H1 (cell line): ENCODE measurements at regions not wholly inside any gene's neighbourhood (a gene's known extent, or its start where the extent isn't known, plus 50 kb on each side); places are given as distances from the start of the nearest gene placed in this dataset.

Experiments used
- CTCF ChIA-PET: fragments of 300-600 bp; sonication (Branson Sonifier 250); formaldehyde crosslinking; loops from one replicate; lab custom pipeline; 2021; ENCODE audit not compliant: partially characterized antibody; lab: Charles Lee
- POLR2A ChIA-PET: fragments of 300-600 bp; sonication (Branson Sonifier 250); formaldehyde crosslinking; loops from one replicate; lab custom pipeline; 2021; ENCODE audit warnings: inconsistent platforms; ENCODE audit not compliant: partially characterized antibody; lab: Charles Lee
- DNase-seq, 2 experiments: peaks; one replicate each; pipeline versions ENCODE4 v3.0.0 to v3.0.0-alpha.2; 2010 to 2022; ENCODE audit warnings: low spot score in 2 of 2, low read depth in 1 of 2, mixed read lengths in 1 of 2
- FAIRE-seq: peaks from 2 replicates; lab custom pipeline; 2011; peaks lifted over from hg19 to GRCh38; lab: Jason Lieb, UNC
- H2AFZ ChIP-seq: 2 replicates; pipeline ENCODE4 v1.8.1; 2012; ENCODE audit warnings: low read length, inconsistent platforms
- H2AK5ac ChIP-seq: 2 replicates; pipeline ENCODE4 v1.6.1; 2013; ENCODE audit warnings: low read depth, low read length
- H2BK120ac ChIP-seq: replicated peaks from 2 replicates; pipeline ENCODE3; 2013; ENCODE audit warnings: low read depth, low read length, inconsistent platforms
- H2BK12ac ChIP-seq: 2 replicates; pipeline ENCODE4 v1.6.1; 2013; ENCODE audit warnings: low read depth, low read length
- H2BK15ac ChIP-seq: 2 replicates; pipeline ENCODE4 v1.6.1; 2013; ENCODE audit warnings: low read length
- H2BK20ac ChIP-seq: 2 replicates; pipeline ENCODE4 v1.6.1; 2013; ENCODE audit warnings: low read length
- H2BK5ac ChIP-seq: 2 replicates; pipeline ENCODE4 v1.6.1; 2013; ENCODE audit warnings: low read depth, low read length
- H3K14ac ChIP-seq: 2 replicates; pipeline ENCODE4 v1.6.1; 2013; ENCODE audit warnings: inconsistent platforms; ENCODE audit not compliant: insufficient read length
- H3K18ac ChIP-seq: 2 replicates; pipeline ENCODE4 v1.6.1; 2013; ENCODE audit warnings: low read length; ENCODE audit errors: extremely low read depth
- H3K23ac ChIP-seq: 2 replicates; pipeline ENCODE4 v1.6.1; 2013; ENCODE audit warnings: inconsistent platforms; ENCODE audit not compliant: insufficient read length
- H3K23me2 ChIP-seq: 2 replicates; pipeline ENCODE4 v1.6.1; 2013; ENCODE audit warnings: low read depth, low read length
- H3K27ac ChIP-seq: 2 replicates; pipeline ENCODE4 v1.6.1; 2011; ENCODE audit warnings: low read depth, low read length, inconsistent platforms
- H3K27me3 ChIP-seq, 4 experiments: replicated peaks in 1 of 4; 1 replicate in 1 of 4; 2 replicates in 3 of 4; pipeline versions ENCODE4 v1.6.1 to v1.8.1; 2011 to 2013; ENCODE audit warnings: low read length in 3 of 4, mild to moderate bottlenecking in 3 of 4, inconsistent platforms in 2 of 4, mixed read lengths in 2 of 4, moderate library complexity in 1 of 4; ENCODE audit not compliant: control insufficient read depth in 3 of 4, insufficient read depth in 3 of 4; ENCODE audit errors: extremely low read depth in 1 of 4
- H3K36me3 ChIP-seq, 4 experiments: 2 replicates each; pipeline versions ENCODE4 v1.6.1 to v1.8.1; 2011 to 2013; ENCODE audit warnings: mild to moderate bottlenecking in 4 of 4, low read length in 3 of 4, moderate library complexity in 2 of 4, control low read depth in 1 of 4, inconsistent platforms in 1 of 4; ENCODE audit not compliant: insufficient read depth in 4 of 4, control insufficient read depth in 2 of 4
- H3K4ac ChIP-seq: replicated peaks from 2 replicates; pipeline ENCODE3; 2013; ENCODE audit warnings: low read length, low read depth, mixed read lengths, inconsistent platforms; ENCODE audit not compliant: insufficient read length
- H3K4me1 ChIP-seq, 4 experiments: replicated peaks in 1 of 4; 1 replicate in 1 of 4; 2 replicates in 3 of 4; pipeline versions ENCODE4 v1.6.1 to v1.8.1; 2011 to 2013; ENCODE audit warnings: low read length in 3 of 4, inconsistent platforms in 2 of 4, mixed read lengths in 1 of 4; ENCODE audit not compliant: insufficient read depth in 4 of 4, control insufficient read depth in 3 of 4
- H3K4me2 ChIP-seq, 2 experiments: 2 replicates each; pipeline versions ENCODE4 v1.6.1 to v1.8.1; 2011 to 2013; ENCODE audit warnings: low read depth in 2 of 2, low read length in 2 of 2, control low read depth in 1 of 2, inconsistent platforms in 1 of 2, mild to moderate bottlenecking in 1 of 2; ENCODE audit not compliant: insufficient read depth in 1 of 2
- H3K4me3 ChIP-seq, 4 experiments: fragments of 200-600, 300-600 bp in 1 of 4; sonication (generic), shearing (Covaris generic), sonication (Bioruptor Twin) in 1 of 4; 2 replicates each; pipeline versions ENCODE4 v1.5.1 to v1.8.1; 2011 to 2016; ENCODE audit warnings: low read length in 4 of 4, low read depth in 3 of 4, control low read depth in 2 of 4, inconsistent platforms in 2 of 4, mild to moderate bottlenecking in 2 of 4, mixed read lengths in 1 of 4, moderate library complexity in 1 of 4; ENCODE audit not compliant: insufficient read depth in 2 of 4; ENCODE audit errors: extremely low read depth in 1 of 4
- H3K56ac ChIP-seq: replicated peaks from 2 replicates; pipeline ENCODE3; 2013; ENCODE audit warnings: low read depth, mild to moderate bottlenecking, mixed read lengths, low read length, inconsistent platforms; ENCODE audit not compliant: insufficient read length
- H3K79me1 ChIP-seq: 2 replicates; pipeline ENCODE4 v1.6.1; 2013; ENCODE audit warnings: low read depth, low read length, control low read depth
- H3K79me2 ChIP-seq, 2 experiments: 2 replicates each; pipeline versions ENCODE4 v1.6.1 to v1.8.1; 2012 to 2013; ENCODE audit warnings: low read length in 2 of 2, mild to moderate bottlenecking in 2 of 2, inconsistent platforms in 1 of 2; ENCODE audit not compliant: insufficient read depth in 2 of 2, control insufficient read depth in 1 of 2
- H3K9ac ChIP-seq, 4 experiments: replicated peaks in 1 of 4; 1 replicate in 1 of 4; 2 replicates in 3 of 4; pipeline versions ENCODE4 v1.6.1 to v1.8.1; 2011 to 2013; ENCODE audit warnings: low read depth in 3 of 4, low read length in 3 of 4, control low read depth in 2 of 4, mild to moderate bottlenecking in 2 of 4, moderate library complexity in 2 of 4, inconsistent platforms in 1 of 4; ENCODE audit errors: extremely low read depth in 1 of 4
- H3K9me3 ChIP-seq, 2 experiments: 2 replicates each; pipeline versions ENCODE4 v1.6.1 to v1.8.1; 2012 to 2013; ENCODE audit warnings: mild to moderate bottlenecking in 2 of 2, moderate library complexity in 2 of 2, control low read depth in 1 of 2, inconsistent platforms in 1 of 2, low read depth in 1 of 2, low read length in 1 of 2, mixed read lengths in 1 of 2; ENCODE audit not compliant: insufficient read depth in 2 of 2
- H4K20me1 ChIP-seq, 2 experiments: replicated peaks in 1 of 2; 2 replicates each; pipeline versions ENCODE3 to v1.8.1; 2011 to 2013; ENCODE audit warnings: inconsistent platforms in 2 of 2, low read length in 2 of 2, mild to moderate bottlenecking in 1 of 2; ENCODE audit not compliant: insufficient read depth in 2 of 2, control insufficient read depth in 1 of 2
- H4K5ac ChIP-seq: 2 replicates; pipeline ENCODE4 v1.6.1; 2013; ENCODE audit warnings: low read length, low read depth, mixed read lengths, inconsistent platforms; ENCODE audit not compliant: insufficient read length
- H4K8ac ChIP-seq: 2 replicates; pipeline ENCODE4 v1.8.0; 2013; ENCODE audit warnings: mild to moderate bottlenecking, moderate library complexity, low read length, inconsistent platforms; ENCODE audit not compliant: insufficient read depth; ENCODE audit errors: extremely low read depth
- H4K91ac ChIP-seq: replicated peaks from 2 replicates; pipeline ENCODE3; 2013; ENCODE audit warnings: low read length, mixed read lengths, inconsistent platforms; ENCODE audit not compliant: insufficient read length
- ASH2L ChIP-seq: fragments of 200-600, 300-600 bp; sonication (generic); IDR thresholded peaks from one replicate; pipeline ENCODE4 v1.7.1; 2017; ENCODE audit warnings: low read length
- BACH1 ChIP-seq: IDR thresholded peaks from 2 replicates; pipeline ENCODE4 v1.6.1; 2012; ENCODE audit warnings: low read length, improper control_type of control experiment
- CHD1 ChIP-seq: IDR thresholded peaks from 2 replicates; pipeline ENCODE4 v1.6.1; 2012; ENCODE audit warnings: low read depth, low read length, improper control_type of control experiment
- EGR1 ChIP-seq: IDR thresholded peaks from 2 replicates; pipeline ENCODE4 v1.6.1; 2011; ENCODE audit warnings: low read depth, low read length, borderline replicate concordance
- FOSL1 ChIP-seq: IDR thresholded peaks from 2 replicates; pipeline ENCODE4 v1.6.1; 2011; ENCODE audit warnings: mild to moderate bottlenecking, low read depth, low read length, moderate library complexity; ENCODE audit not compliant: insufficient read depth
- GABPA ChIP-seq: IDR thresholded peaks from 2 replicates; pipeline ENCODE4 v1.6.1; 2011; ENCODE audit warnings: mild to moderate bottlenecking, low read length, moderate library complexity, borderline replicate concordance; ENCODE audit not compliant: insufficient read depth
- GTF2F1 ChIP-seq: IDR thresholded peaks from 2 replicates; pipeline ENCODE4 v1.6.1; 2012; ENCODE audit warnings: low read depth, low read length, improper control_type of control experiment, borderline replicate concordance
- NRF1 ChIP-seq: IDR thresholded peaks from 2 replicates; pipeline ENCODE4 v1.6.1; 2011; ENCODE audit warnings: mild to moderate bottlenecking, low read depth, low read length, improper control_type of control experiment
- POLR2A ChIP-seq, 2 experiments: IDR thresholded peaks; 1 replicate in 1 of 2; 2 replicates in 1 of 2; pipeline ENCODE4 v1.6.1; 2011; ENCODE audit warnings: low read depth in 2 of 2, low read length in 2 of 2, mild to moderate bottlenecking in 2 of 2; ENCODE audit errors: control extremely low read depth in 1 of 2
- RBBP5 ChIP-seq: IDR thresholded peaks from 2 replicates; pipeline ENCODE4 v1.7.1; 2012; ENCODE audit warnings: low read depth, mild to moderate bottlenecking, inconsistent platforms, low read length, moderate library complexity, borderline replicate concordance
- RFX5 ChIP-seq: IDR thresholded peaks from 2 replicates; pipeline ENCODE4 v1.6.1; 2011; ENCODE audit warnings: low read depth, low read length, improper control_type of control experiment, borderline replicate concordance
- RXRA ChIP-seq: IDR thresholded peaks from 2 replicates; pipeline ENCODE4 v1.6.1; 2011; ENCODE audit warnings: low read depth, mild to moderate bottlenecking, low read length, moderate library complexity; ENCODE audit not compliant: insufficient read depth
- SAP30 ChIP-seq: fragments of 300-600 bp; sonication (generic); IDR thresholded peaks from 2 replicates; pipeline ENCODE4 v1.7.1; 2012; ENCODE audit warnings: low read length, moderate library complexity, mild to moderate bottlenecking, inconsistent platforms; ENCODE audit not compliant: insufficient read depth, insufficient replicate concordance
- SIN3A ChIP-seq, 2 experiments: IDR thresholded peaks in 1 of 2; conservative IDR thresholded peaks in 1 of 2; 2 replicates each; pipeline ENCODE4 v1.6.1; 2011 to 2012; ENCODE audit warnings: low read length in 2 of 2, improper control_type of control experiment in 1 of 2, low read depth in 1 of 2, mild to moderate bottlenecking in 1 of 2
- TAF7 ChIP-seq: optimal IDR thresholded peaks from 2 replicates; pipeline ENCODE3; 2011; ENCODE audit warnings: low read depth, mild to moderate bottlenecking, inconsistent platforms, low read length, moderate library complexity, borderline replicate concordance
- TCF12 ChIP-seq: IDR thresholded peaks from 2 replicates; pipeline ENCODE4 v1.6.1; 2011; ENCODE audit warnings: low read depth, mild to moderate bottlenecking, low read length
- WGBS, 2 experiments: shearing (Covaris generic) in 1 of 2; methylation state at CpG; one replicate each; pipeline versions ENCODE4 v1.1.6 to v1.1.7; 2013 to 2015; ENCODE audit warnings: low lambda C conversion rate in 2 of 2, mixed read lengths in 2 of 2, inconsistent platforms in 1 of 2, low coverage in 1 of 2, missing lambda C conversion rate in 1 of 2; ENCODE audit not compliant: insufficient replicate concordance in 2 of 2, insufficient coverage in 1 of 2, insufficient read length in 1 of 2; ENCODE audit errors: extremely low coverage in 1 of 2, missing lambda C conversion rate in 1 of 2; 5-methylcytosine and 5-hydroxymethylcytosine counted together

GRCh38 chr15:23828786-23829185, 141.7 kb upstream of the NDN start:
- Histone ChIP-seq H2AK5ac (no peak overlapping the region), H3K36me3 (no peaks in the 10 kb centered on the region), H3K27me3 (no peaks in the 10 kb centered on the region; a peak in 1 of 7 replicates), H4K20me1 (no peaks in the 10 kb centered on the region), H3K4ac (no peak overlapping the region), H3K18ac (no peak overlapping the region), H2BK15ac (no peak overlapping the region), H4K91ac (no peak overlapping the region), H3K4me2 (no peak overlapping the region), H2AFZ (no peak overlapping the region), H3K23ac (no peak overlapping the region), H3K56ac (no peak overlapping the region), H2BK20ac (no peak overlapping the region), H2BK5ac (no peak overlapping the region), H2BK120ac (no peak overlapping the region), H3K23me2 (no peaks in the 10 kb centered on the region), H3K4me1 (no peaks in the 10 kb centered on the region), H3K9me3 (peaks cover 12 to 25% of the 10 kb centered on the region in 2 experiments), H4K8ac (no peak overlapping the region), H4K5ac (no peak overlapping the region), H3K79me1 (no peaks in the 10 kb centered on the region), H3K27ac (no peak overlapping the region), H3K14ac (no peak overlapping the region), H3K79me2 (no peaks in the 10 kb centered on the region), H3K4me3 (no peak overlapping the region), H3K9ac (no peak overlapping the region), H2BK12ac (no peak overlapping the region)
- POLR2A ChIA-PET, result no interaction called here
- DNase-seq (no peak), FAIRE-seq (no peak)
- 90% methylated on average over 1 of the region's 1 CpG; no CpG with 5 or more reads in 1 of the 2 experiments for WGBS, 2 experiments
- CTCF ChIA-PET, result no interaction called here
- no peak for TF ChIP-seq GABPA
- no peak for TF ChIP-seq SIN3A (conservative IDR thresholded peaks at IDR 0.05 in 1 of 2, IDR thresholded peaks at IDR 0.05 in 1 of 2; ENCODE audit: low read depth in 1 of 2, low read length in 2 of 2)
- no peak for TF ChIP-seq RFX5
- no peak for TF ChIP-seq NRF1
- TF ChIP-seq CHD1, result no peak
- TF ChIP-seq RXRA, result no peak
- TF ChIP-seq EGR1, result no peak
- no peak for TF ChIP-seq SAP30
- no peak for TF ChIP-seq GTF2F1
- TF ChIP-seq ASH2L, result no peak
- TF ChIP-seq TAF7, result no peak
- TF ChIP-seq RBBP5, result no peak
- TF ChIP-seq POLR2A (IDR thresholded peaks at IDR 0.05; ENCODE audit: control extremely low read depth in 1 of 2, low read depth in 2 of 2, low read length in 2 of 2), result no peak
- TF ChIP-seq BACH1, result no peak
- no peak for TF ChIP-seq TCF12
- TF ChIP-seq FOSL1, result no peak
